ENCODE measurements at regions not wholly inside any gene's neighbourhood (a gene's known extent, or its start where the extent isn't known, plus 50 kb on each side); places are given as distances from the start of the nearest gene placed in this dataset.
"Not testable (repeated sequence)": the region's sequence is repeated elsewhere in the genome, so short reads cannot be mapped to it uniquely, and the experiment has no call there.

- 100% methylated on average over 2 of the region's 7 CpGs for WGBS (ENCODE audit: extremely low coverage, insufficient coverage, low lambda C conversion rate)
- not testable (repeated sequence) for DNase-seq
Observed at GRCh38 chr6:137809895-137810553, 57.0 kb upstream of the TNFAIP3 start.

GRCh38 chr6:137810554-137811120 lies 56.4 kb upstream of the TNFAIP3 start:
- no peak for DNase-seq
- WGBS (ENCODE audit: extremely low coverage, insufficient coverage, low lambda C conversion rate): 100% methylated on average over 2 of the region's 4 CpGs
- H3K18ac ChIP-seq (ENCODE audit: low read length): no peak overlapping the region

More at GRCh38 chr6:137809895-137810553, 57.0 kb upstream of the TNFAIP3 start:
- H3K18ac ChIP-seq (ENCODE audit: low read length); H3K4me3 ChIP-seq (ENCODE audit: low read length); H3K79me2 ChIP-seq (ENCODE audit: control insufficient read depth, insufficient read depth, low read length); H3K79me1 ChIP-seq (ENCODE audit: low read length); H3K36me3 ChIP-seq (ENCODE audit: control insufficient read depth, insufficient read depth, low read length); H3K27ac ChIP-seq (ENCODE audit: low read depth, low read length); H3K23ac ChIP-seq (ENCODE audit: low read length); H2BK15ac ChIP-seq (replicated peaks; ENCODE audit: low read depth); H3K4me1 ChIP-seq (ENCODE audit: control insufficient read depth, low read depth, low read length); H3K27me3 ChIP-seq (ENCODE audit: insufficient read depth, low read length, poor library complexity); H3K9ac ChIP-seq (ENCODE audit: low read length); H3K4ac ChIP-seq (ENCODE audit: low read depth, low read length); H4K5ac ChIP-seq (ENCODE audit: low read length); H3K56ac ChIP-seq (ENCODE audit: low read length); H2BK5ac ChIP-seq (ENCODE audit: low read length); H2AK5ac ChIP-seq (ENCODE audit: low read length); H4K8ac ChIP-seq (ENCODE audit: low read depth, low read length); H2BK120ac ChIP-seq (ENCODE audit: low read depth, low read length); H3K4me2 ChIP-seq (ENCODE audit: low read length): not testable (repeated sequence)

DNA sequence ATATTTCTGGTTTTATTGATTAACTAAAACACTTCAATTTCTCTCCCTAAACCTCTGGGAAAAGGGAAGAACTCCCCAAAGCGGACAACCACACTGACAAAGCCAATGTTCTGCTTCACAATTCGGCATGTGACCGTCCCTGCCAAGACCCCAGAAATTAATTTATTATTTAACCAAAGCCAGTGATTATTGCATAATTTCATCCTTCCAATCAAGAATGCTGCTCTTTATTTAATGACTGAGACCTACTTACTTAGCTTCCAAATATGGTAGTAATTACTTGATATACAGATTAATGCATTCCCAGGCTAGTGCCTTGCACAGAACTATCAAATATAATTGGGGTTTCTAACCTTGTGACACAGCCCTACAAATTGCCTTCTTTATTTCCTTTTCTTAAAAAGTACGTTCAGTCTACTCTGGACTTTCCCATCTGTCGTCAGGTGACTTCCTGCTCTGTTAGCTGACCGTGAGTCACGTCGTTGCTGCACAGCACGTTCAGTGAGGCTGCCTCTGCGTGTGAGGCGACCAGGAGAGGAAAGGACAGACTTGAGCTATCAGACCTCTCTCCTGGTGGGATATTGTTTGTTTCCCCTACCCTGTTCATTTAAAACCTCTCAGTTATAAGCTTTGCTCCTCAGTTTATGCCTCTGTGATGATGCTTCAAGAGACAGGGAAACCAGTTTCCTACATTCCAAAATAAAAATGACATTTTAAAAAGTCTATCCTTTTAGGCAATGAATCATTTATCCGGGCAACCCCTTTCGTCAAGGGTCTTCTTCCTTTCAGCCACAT lies 55.7 kb upstream of the TNFAIP3 start:
- Histone ChIP-seq H2AK5ac (ENCODE audit: low read length) (no peak overlapping the region), H3K4me3 (ENCODE audit: low read length) (no peak overlapping the region), H2BK5ac (ENCODE audit: low read length) (no peak overlapping the region), H3K23ac (ENCODE audit: low read length) (no peak overlapping the region), H3K79me1 (ENCODE audit: low read length) (no peaks in the 10 kb centered on the region), H3K9ac (ENCODE audit: low read length) (no peak overlapping the region), H3K27me3 (ENCODE audit: insufficient read depth, low read length, poor library complexity) (no peaks in the 10 kb centered on the region), H2BK120ac (ENCODE audit: low read depth, low read length) (no peak overlapping the region), H3K4me1 (ENCODE audit: control insufficient read depth, low read depth, low read length) (no peaks in the 10 kb centered on the region), H3K79me2 (ENCODE audit: control insufficient read depth, insufficient read depth, low read length) (no peaks in the 10 kb centered on the region), H3K36me3 (ENCODE audit: control insufficient read depth, insufficient read depth, low read length) (no peaks in the 10 kb centered on the region), H2BK15ac (replicated peaks; ENCODE audit: low read depth) (no peak overlapping the region), H3K4me2 (ENCODE audit: low read length) (no peak overlapping the region), H3K27ac (ENCODE audit: low read depth, low read length) (no peak overlapping the region), H3K18ac (ENCODE audit: low read length) (no peak overlapping the region), H4K8ac (ENCODE audit: low read depth, low read length) (no peak overlapping the region), H3K4ac (ENCODE audit: low read depth, low read length) (no peak overlapping the region), H4K5ac (ENCODE audit: low read length) (no peak overlapping the region), H3K56ac (ENCODE audit: low read length) (no peak overlapping the region)
- DNase-seq: no peak
- WGBS (ENCODE audit: extremely low coverage, insufficient coverage, low lambda C conversion rate): no CpG with 5 or more reads among the region's 13 CpGs

More at GRCh38 chr6:137810554-137811120, 56.4 kb upstream of the TNFAIP3 start:
- Histone ChIP-seq H3K36me3 (ENCODE audit: control insufficient read depth, insufficient read depth, low read length) (no peaks in the 10 kb centered on the region), H3K23ac (ENCODE audit: low read length) (no peak overlapping the region), H4K5ac (ENCODE audit: low read length) (no peak overlapping the region), H3K27ac (ENCODE audit: low read depth, low read length) (no peak overlapping the region), H3K4ac (ENCODE audit: low read depth, low read length) (no peak overlapping the region), H3K56ac (ENCODE audit: low read length) (no peak overlapping the region), H3K4me1 (ENCODE audit: control insufficient read depth, low read depth, low read length) (no peaks in the 10 kb centered on the region), H3K27me3 (ENCODE audit: insufficient read depth, low read length, poor library complexity) (no peaks in the 10 kb centered on the region), H2BK5ac (ENCODE audit: low read length) (no peak overlapping the region), H3K9ac (ENCODE audit: low read length) (no peak overlapping the region), H3K4me2 (ENCODE audit: low read length) (no peak overlapping the region), H3K79me2 (ENCODE audit: control insufficient read depth, insufficient read depth, low read length) (no peaks in the 10 kb centered on the region), H3K79me1 (ENCODE audit: low read length) (no peaks in the 10 kb centered on the region), H2BK15ac (replicated peaks; ENCODE audit: low read depth) (no peak overlapping the region), H2BK120ac (ENCODE audit: low read depth, low read length) (no peak overlapping the region), H4K8ac (ENCODE audit: low read depth, low read length) (no peak overlapping the region), H2AK5ac (ENCODE audit: low read length) (no peak overlapping the region), H3K4me3 (ENCODE audit: low read length) (no peak overlapping the region)

DNA sequence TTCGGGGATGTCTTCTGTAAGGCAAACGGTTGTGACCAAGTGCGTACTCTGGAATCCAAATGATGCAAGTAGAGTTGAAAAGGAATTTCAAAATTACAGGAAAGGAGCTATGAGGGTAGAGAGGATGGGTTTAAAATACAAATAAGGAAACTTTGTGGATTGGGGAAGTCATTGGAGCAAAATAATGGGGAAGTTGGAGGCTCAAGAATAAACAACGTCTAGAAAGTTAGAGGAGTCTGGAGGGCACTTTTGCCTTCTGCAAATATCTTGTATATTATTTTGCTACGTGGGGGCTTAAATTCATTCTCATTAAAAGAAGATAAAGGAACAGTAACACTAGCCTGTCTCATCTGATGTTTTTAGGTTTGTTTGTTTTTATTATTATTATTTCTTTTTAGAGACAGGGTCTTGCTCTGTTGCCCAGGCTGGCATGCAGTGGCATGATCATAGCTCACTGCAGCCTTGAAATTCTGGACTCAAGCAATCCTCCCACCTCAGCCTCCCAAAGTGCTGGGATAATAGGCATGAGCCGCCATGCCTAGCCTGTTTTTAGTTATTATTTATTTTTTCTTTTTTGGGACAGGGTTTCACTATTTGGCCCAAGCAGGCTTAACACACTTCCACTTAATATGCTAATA lies 55.0 kb upstream of the TNFAIP3 start:
- no peak overlapping the region for H2BK15ac ChIP-seq (replicated peaks; ENCODE audit: low read depth)
- H2BK5ac ChIP-seq (ENCODE audit: low read length): no peak overlapping the region
- H4K5ac ChIP-seq (ENCODE audit: low read length): no peak overlapping the region
- H3K4me1 ChIP-seq (ENCODE audit: control insufficient read depth, low read depth, low read length): no peaks in the 10 kb centered on the region
- H3K4me3 ChIP-seq (ENCODE audit: low read length): no peak overlapping the region
- no peak overlapping the region for H3K56ac ChIP-seq (ENCODE audit: low read length)
- peak overlapping the region; percentile 45 for H2BK120ac ChIP-seq (ENCODE audit: low read depth, low read length)
- no peak overlapping the region for H3K18ac ChIP-seq (ENCODE audit: low read length)
- H3K36me3 ChIP-seq (ENCODE audit: control insufficient read depth, insufficient read depth, low read length): no peaks in the 10 kb centered on the region
- no peak overlapping the region for H4K8ac ChIP-seq (ENCODE audit: low read depth, low read length)
- H3K9ac ChIP-seq (ENCODE audit: low read length): no peak overlapping the region
- H3K4ac ChIP-seq (ENCODE audit: low read depth, low read length): no peak overlapping the region
- H3K27me3 ChIP-seq (ENCODE audit: insufficient read depth, low read length, poor library complexity): no peaks in the 10 kb centered on the region
- no peaks in the 10 kb centered on the region for H3K79me2 ChIP-seq (ENCODE audit: control insufficient read depth, insufficient read depth, low read length)
- WGBS (ENCODE audit: extremely low coverage, insufficient coverage, low lambda C conversion rate): no CpG with 5 or more reads among the region's 6 CpGs
- DNase-seq: no peak
- no peak overlapping the region for H3K23ac ChIP-seq (ENCODE audit: low read length)
- H3K27ac ChIP-seq (ENCODE audit: low read depth, low read length): no peak overlapping the region
- H3K4me2 ChIP-seq (ENCODE audit: low read length): no peak overlapping the region
- no peaks in the 10 kb centered on the region for H3K79me1 ChIP-seq (ENCODE audit: low read length)
- H2AK5ac ChIP-seq (ENCODE audit: low read length): no peak overlapping the region

GRCh38 chr6:137813308-137813970 lies 53.6 kb upstream of the TNFAIP3 start:
- Histone ChIP-seq H3K27ac (ENCODE audit: low read depth, low read length) (no peak overlapping the region), H3K79me1 (ENCODE audit: low read length) (no peaks in the 10 kb centered on the region), H2BK120ac (ENCODE audit: low read depth, low read length) (no peak overlapping the region), H3K56ac (ENCODE audit: low read length) (no peak overlapping the region), H2BK15ac (replicated peaks; ENCODE audit: low read depth) (no peak overlapping the region), H4K8ac (ENCODE audit: low read depth, low read length) (no peak overlapping the region), H4K5ac (ENCODE audit: low read length) (no peak overlapping the region), H2BK5ac (ENCODE audit: low read length) (no peak overlapping the region), H3K4me3 (ENCODE audit: low read length) (no peak overlapping the region), H3K4ac (ENCODE audit: low read depth, low read length) (no peak overlapping the region), H3K4me2 (ENCODE audit: low read length) (no peak overlapping the region), H3K9ac (ENCODE audit: low read length) (no peak overlapping the region), H3K4me1 (ENCODE audit: control insufficient read depth, low read depth, low read length) (no peaks in the 10 kb centered on the region), H3K23ac (ENCODE audit: low read length) (no peak overlapping the region), H2AK5ac (ENCODE audit: low read length) (no peak overlapping the region), H3K36me3 (ENCODE audit: control insufficient read depth, insufficient read depth, low read length) (no peaks in the 10 kb centered on the region), H3K27me3 (ENCODE audit: insufficient read depth, low read length, poor library complexity) (no peaks in the 10 kb centered on the region), H3K18ac (ENCODE audit: low read length) (no peak overlapping the region), H3K79me2 (ENCODE audit: control insufficient read depth, insufficient read depth, low read length) (no peaks in the 10 kb centered on the region)
- no CpG with 5 or more reads among the region's 4 CpGs for WGBS (ENCODE audit: extremely low coverage, insufficient coverage, low lambda C conversion rate)
- DNase-seq: no peak

Measured in mesendoderm (in vitro differentiated cells).